GM10266 (cell line): ENCODE measurements at regions not wholly inside any gene's neighbourhood (a gene's known extent, or its start where the extent isn't known, plus 50 kb on each side); places are given as distances from the start of the nearest gene placed in this dataset.

Experiments used
- DNase-seq: peaks from one replicate; pipeline ENCODE4 v3.0.0; 2012; ENCODE audit errors: extremely low spot score
- TF ChIP-seq, protein P1 (sequence below): IDR thresholded peaks from 2 replicates; pipeline ENCODE4 v1.5.1; 2012; ENCODE audit warnings: mild to moderate bottlenecking, low read depth; ENCODE audit not compliant: control insufficient read depth, insufficient read depth; ENCODE audit errors: missing control alignments

DNA sequence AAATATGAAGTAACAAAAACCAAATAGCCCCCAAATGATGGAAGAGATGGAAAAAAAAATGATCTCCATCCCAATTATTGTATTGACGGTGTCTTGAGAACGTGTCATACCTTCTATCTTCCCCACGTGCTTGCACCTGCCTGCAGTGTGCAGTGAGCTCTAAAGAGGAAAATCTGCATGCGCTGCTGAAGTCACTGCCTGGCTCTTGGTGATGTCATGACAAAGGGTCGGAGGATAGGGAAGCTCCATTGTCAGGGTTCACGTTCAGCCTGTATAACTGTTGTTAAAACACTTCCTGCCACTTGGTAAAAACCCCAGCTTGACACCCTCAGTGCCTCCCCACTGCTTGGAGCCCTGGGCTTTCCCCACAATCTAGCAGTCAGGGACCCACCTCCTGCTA lies 549.2 kb upstream of the MKI67 start:
- no peak for DNase-seq
- TF ChIP-seq, protein P1, sequence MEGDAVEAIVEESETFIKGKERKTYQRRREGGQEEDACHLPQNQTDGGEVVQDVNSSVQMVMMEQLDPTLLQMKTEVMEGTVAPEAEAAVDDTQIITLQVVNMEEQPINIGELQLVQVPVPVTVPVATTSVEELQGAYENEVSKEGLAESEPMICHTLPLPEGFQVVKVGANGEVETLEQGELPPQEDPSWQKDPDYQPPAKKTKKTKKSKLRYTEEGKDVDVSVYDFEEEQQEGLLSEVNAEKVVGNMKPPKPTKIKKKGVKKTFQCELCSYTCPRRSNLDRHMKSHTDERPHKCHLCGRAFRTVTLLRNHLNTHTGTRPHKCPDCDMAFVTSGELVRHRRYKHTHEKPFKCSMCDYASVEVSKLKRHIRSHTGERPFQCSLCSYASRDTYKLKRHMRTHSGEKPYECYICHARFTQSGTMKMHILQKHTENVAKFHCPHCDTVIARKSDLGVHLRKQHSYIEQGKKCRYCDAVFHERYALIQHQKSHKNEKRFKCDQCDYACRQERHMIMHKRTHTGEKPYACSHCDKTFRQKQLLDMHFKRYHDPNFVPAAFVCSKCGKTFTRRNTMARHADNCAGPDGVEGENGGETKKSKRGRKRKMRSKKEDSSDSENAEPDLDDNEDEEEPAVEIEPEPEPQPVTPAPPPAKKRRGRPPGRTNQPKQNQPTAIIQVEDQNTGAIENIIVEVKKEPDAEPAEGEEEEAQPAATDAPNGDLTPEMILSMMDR: no peak

DNA sequence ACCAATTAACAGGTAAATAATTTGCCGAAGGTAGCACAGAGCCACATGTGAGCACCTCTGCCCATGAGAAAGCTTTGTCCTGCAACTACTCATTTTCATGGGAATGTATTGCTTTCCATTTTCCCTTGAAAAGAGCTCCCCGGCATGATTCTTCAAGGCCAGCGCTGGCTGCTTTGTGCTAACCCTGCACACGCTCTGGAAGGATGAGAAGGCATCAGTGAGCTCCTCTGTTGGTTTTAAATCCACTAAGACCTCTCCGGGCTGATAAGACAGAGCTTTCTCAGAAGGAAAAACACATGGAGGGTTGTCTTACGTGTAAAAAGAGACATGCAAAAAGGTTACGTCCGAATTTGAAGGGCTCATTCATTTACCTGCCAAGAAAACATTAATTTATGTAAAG lies 553.9 kb upstream of the MKI67 start:
- no peak for DNase-seq
- TF ChIP-seq, protein P1: no peak

DNA sequence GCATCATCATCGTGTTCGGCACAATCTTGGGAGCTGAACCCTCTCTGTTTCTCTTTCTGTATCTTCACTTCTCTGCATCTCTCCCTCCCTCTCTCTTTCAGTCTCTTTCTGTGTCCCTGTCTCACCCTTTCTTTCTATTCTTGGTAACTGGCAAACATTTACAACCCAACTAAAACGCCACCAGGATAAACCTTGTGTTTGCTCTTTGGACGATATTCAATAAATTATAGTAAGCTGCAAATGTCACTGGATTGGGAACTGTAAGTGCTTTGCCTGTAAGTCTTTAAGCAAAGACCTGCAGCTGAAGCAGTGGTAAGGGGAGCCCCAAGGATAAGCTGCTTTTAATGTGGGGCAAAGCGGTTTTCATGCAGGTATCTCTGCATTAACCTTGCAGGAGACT lies 558.0 kb upstream of the MKI67 start:
- no peak for DNase-seq
- TF ChIP-seq, protein P1: no peak

DNA sequence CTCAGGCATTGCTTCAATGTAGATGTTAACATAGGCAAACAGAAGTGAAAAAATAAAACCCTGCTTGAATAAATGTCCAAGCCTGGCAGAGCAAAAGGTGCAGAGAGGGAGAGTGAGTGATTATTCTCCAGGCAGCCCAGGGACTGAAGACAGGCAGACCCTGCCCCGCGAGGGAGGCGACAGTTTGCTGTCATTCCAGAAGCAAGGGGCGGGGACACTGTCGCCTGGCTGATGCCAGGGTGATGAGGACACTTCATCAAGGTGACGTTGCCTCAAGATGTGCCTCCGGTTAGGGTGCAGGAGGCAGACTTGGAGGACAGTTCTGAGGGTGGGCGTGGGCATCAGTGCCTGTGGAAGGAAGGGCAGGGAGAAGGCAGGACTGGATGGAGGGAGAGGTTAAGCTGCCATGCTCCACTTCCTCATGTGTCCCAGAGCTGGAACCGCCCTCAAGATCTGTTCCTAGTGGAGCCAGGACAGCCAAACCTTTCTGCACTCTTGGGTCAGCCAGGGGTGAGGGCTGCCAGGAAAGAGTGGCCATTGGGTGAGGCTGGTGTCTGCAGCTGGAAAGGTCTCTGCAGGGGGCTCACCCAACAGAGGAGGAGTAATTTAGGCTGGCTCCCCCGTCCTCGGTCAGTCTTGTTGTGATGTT lies 560.5 kb upstream of the MKI67 start:
- TF ChIP-seq, protein P1: no peak
- DNase-seq: no peak

DNA sequence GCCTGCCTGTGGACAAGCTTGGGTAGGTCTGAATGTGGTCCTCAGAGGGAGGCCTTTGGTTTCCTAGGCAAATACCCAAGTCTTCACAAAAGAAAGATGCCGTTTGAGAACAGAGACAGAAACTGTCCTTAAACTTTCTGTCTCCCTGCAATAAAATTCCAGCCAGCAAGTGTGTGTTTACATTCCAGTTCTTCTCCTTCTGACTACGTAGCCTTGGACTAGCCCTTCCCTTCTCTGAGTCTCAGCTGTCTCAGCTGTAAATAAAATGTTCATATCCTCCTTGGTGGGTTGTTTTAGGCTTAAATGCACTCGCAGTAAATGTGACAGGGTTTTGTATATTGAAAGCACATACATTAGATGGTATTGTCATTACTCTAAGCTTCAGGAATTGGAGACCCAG lies 561.2 kb upstream of the MKI67 start:
- no peak for DNase-seq
- TF ChIP-seq, protein P1: no peak

DNA sequence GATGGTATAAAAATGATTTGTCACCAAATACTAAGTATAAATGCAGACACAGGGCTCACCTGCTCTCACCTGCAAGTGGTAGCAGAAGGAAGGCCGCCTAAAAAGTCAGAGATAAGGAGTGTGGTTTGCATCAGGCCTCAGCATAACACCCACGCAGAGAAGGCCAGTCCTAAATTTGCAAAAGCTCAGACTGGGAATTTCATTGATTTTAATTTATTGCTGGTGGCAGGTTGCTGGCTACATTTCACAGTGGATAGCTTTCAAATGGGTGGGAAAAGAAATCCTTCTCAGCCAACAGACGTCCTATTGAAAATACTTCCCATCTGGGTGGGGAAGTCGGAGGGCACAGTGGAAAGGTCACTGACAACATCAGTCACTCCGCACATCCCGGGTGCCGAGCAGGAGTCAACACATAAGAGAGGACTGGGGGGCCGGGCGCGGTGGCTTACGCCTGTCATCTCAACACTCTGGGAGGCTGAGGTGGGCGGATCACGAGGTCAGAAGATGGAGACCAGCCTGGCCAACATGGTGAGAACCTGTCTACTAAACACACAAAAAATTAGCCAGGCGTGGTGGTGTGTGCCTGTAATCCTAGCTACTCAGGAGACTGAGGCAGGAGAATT lies 561.8 kb upstream of the MKI67 start:
- DNase-seq: no peak
- TF ChIP-seq, protein P1: no peak

DNA sequence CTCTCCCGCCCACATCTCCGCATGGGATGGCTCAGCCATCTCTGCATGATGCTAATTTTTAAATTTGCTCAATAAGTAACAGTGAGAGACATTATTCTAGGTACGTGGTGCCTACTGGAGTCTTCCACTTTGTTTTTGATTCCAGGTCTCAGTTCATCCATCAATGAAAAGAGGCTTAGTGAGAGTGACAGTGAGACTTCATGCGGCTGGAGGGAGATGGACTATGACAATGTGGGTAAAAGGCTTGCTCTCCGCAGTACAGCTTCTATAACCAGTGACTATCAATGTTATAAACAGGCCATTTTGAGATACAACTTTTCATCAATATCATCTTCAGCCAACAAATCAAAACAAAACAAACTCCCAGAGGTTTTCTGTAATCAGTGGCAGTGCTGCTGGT lies 563.4 kb upstream of the MKI67 start:
- TF ChIP-seq, protein P1: no peak
- DNase-seq: no peak
